Parathyroid adenoma (tissue), 2 donors: ENCODE measurements at regions not wholly inside any gene's neighbourhood (a gene's known extent, or its start where the extent isn't known, plus 50 kb on each side); places are given as distances from the start of the nearest gene placed in this dataset.
"Not testable (repeated sequence)": the region's sequence is repeated elsewhere in the genome, so short reads cannot be mapped to it uniquely, and the experiment has no call there.

Experiments used
- H2AFZ ChIP-seq: fragments of 300-600 bp; sonication (generic); one replicate; pipeline ENCODE4 v1.7.0; 2017; ENCODE audit warnings: antibody characterized with exemption, mild to moderate bottlenecking
- H3K27ac ChIP-seq: fragments of 300-600 bp; sonication (generic); one replicate; pipeline ENCODE4 v1.7.0; 2017
- H3K27me3 ChIP-seq: fragments of 300-600 bp; sonication (generic); one replicate; pipeline ENCODE4 v1.7.0; 2017; ENCODE audit warnings: low read length; ENCODE audit not compliant: control insufficient read depth, insufficient read depth
- H3K36me3 ChIP-seq: fragments of 300-600 bp; sonication (generic); one replicate; pipeline ENCODE4 v1.7.0; 2017; ENCODE audit warnings: low read length; ENCODE audit not compliant: control insufficient read depth, insufficient read depth
- H3K4me1 ChIP-seq: fragments of 300-600 bp; sonication (generic); one replicate; pipeline ENCODE4 v1.7.0; 2017; ENCODE audit warnings: control low read depth
- H3K4me2 ChIP-seq: fragments of 300-600 bp; sonication (generic); one replicate; pipeline ENCODE4 v1.7.0; 2017; ENCODE audit warnings: low read length
- H3K4me3 ChIP-seq: fragments of 300-600 bp; sonication (generic); one replicate; pipeline ENCODE4 v1.7.0; 2017; ENCODE audit warnings: low read depth, low read length
- H3K79me2 ChIP-seq: fragments of 300-600 bp; sonication (generic); one replicate; pipeline ENCODE4 v1.7.0; 2017; ENCODE audit warnings: control low read depth
- H3K9ac ChIP-seq: fragments of 300-600 bp; sonication (generic); one replicate; pipeline ENCODE4 v1.7.0; 2017; ENCODE audit warnings: mild to moderate bottlenecking
- H3K9me3 ChIP-seq: fragments of 300-600 bp; sonication (generic); one replicate; pipeline ENCODE4 v1.7.0; 2017; ENCODE audit warnings: low read length; ENCODE audit not compliant: control insufficient read depth
- CTCF ChIP-seq: fragments of 300-600 bp; sonication (generic); IDR thresholded peaks from one replicate; pipeline ENCODE4 v1.7.0; 2017; ENCODE audit warnings: antibody characterized with exemption, mild to moderate bottlenecking
- donor health status: primary hyperparathyroidism.

GRCh38 chr5:158200619-158201018, 341.7 kb upstream of the CLINT1 start:
- H3K4me1 ChIP-seq, result no peaks in the 10 kb centered on the region
- H3K79me2 ChIP-seq, result no peaks in the 10 kb centered on the region
- H3K4me3 ChIP-seq, result no peak overlapping the region
- H3K9ac ChIP-seq, result no peak overlapping the region
- no peak for TF ChIP-seq CTCF
- no peak overlapping the region for H3K27ac ChIP-seq
- H3K4me2 ChIP-seq, result no peak overlapping the region
- no peaks in the 10 kb centered on the region for H3K36me3 ChIP-seq
- H3K27me3 ChIP-seq, result no peaks in the 10 kb centered on the region
- no peak overlapping the region for H2AFZ ChIP-seq
- H3K9me3 ChIP-seq, result no peaks in the 10 kb centered on the region

GRCh38 chr5:158198636-158199035, 339.7 kb upstream of the CLINT1 start:
- no peak overlapping the region for H3K9ac ChIP-seq
- no peaks in the 10 kb centered on the region for H3K36me3 ChIP-seq
- no peaks in the 10 kb centered on the region for H3K27me3 ChIP-seq
- no peaks in the 10 kb centered on the region for H3K79me2 ChIP-seq
- no peaks in the 10 kb centered on the region for H3K9me3 ChIP-seq
- H2AFZ ChIP-seq, result no peak overlapping the region
- TF ChIP-seq CTCF, result no peak
- H3K4me1 ChIP-seq, result no peaks in the 10 kb centered on the region
- H3K4me3 ChIP-seq, result no peak overlapping the region
- H3K27ac ChIP-seq, result no peak overlapping the region
- no peak overlapping the region for H3K4me2 ChIP-seq

- no peak overlapping the region for H3K4me3 ChIP-seq
- H3K9ac ChIP-seq, result no peak overlapping the region
- H3K27me3 ChIP-seq, result no peaks in the 10 kb centered on the region
- no peak overlapping the region for H2AFZ ChIP-seq
- H3K9me3 ChIP-seq, result no peaks in the 10 kb centered on the region
- no peak for TF ChIP-seq CTCF
- no peak overlapping the region for H3K27ac ChIP-seq
- no peaks in the 10 kb centered on the region for H3K79me2 ChIP-seq
- H3K36me3 ChIP-seq, result no peaks in the 10 kb centered on the region
- no peaks in the 10 kb centered on the region for H3K4me1 ChIP-seq
- H3K4me2 ChIP-seq, result no peak overlapping the region
These were observed 336.7 kb upstream of the CLINT1 start for GRCh38 chr5:158195416-158196210.

GRCh38 chr5:158194561-158194976, 335.6 kb upstream of the CLINT1 start:
- no peaks in the 10 kb centered on the region for H3K9me3 ChIP-seq
- no peak overlapping the region for H3K4me2 ChIP-seq
- TF ChIP-seq CTCF, result no peak
- H3K9ac ChIP-seq, result no peak overlapping the region
- H3K4me3 ChIP-seq, result no peak overlapping the region
- no peaks in the 10 kb centered on the region for H3K36me3 ChIP-seq
- H3K27ac ChIP-seq, result no peak overlapping the region
- no peaks in the 10 kb centered on the region for H3K27me3 ChIP-seq
- H2AFZ ChIP-seq, result no peak overlapping the region
- H3K4me1 ChIP-seq, result no peaks in the 10 kb centered on the region
- H3K79me2 ChIP-seq, result no peaks in the 10 kb centered on the region

- not testable (repeated sequence) for H3K4me2 ChIP-seq, H3K9me3 ChIP-seq, H3K9ac ChIP-seq, H3K27ac ChIP-seq, H3K36me3 ChIP-seq, H3K79me2 ChIP-seq, H3K4me1 ChIP-seq, H3K27me3 ChIP-seq, H3K4me3 ChIP-seq, H2AFZ ChIP-seq
These were observed 334.4 kb upstream of the CLINT1 start for GRCh38 chr5:158193395-158193794.
